HG03103 (cell line): ENCODE measurements at regions not wholly inside any gene's neighbourhood (a gene's known extent, or its start where the extent isn't known, plus 50 kb on each side); places are given as distances from the start of the nearest gene placed in this dataset.
"Not testable (repeated sequence)": the region's sequence is repeated elsewhere in the genome, so short reads cannot be mapped to it uniquely, and the experiment has no call there.

Experiments
- ATAC-seq: cut with Tn5 transposase; IDR thresholded peaks from one replicate; pipeline ENCODE4 v1.9.1; 2021; ENCODE audit warnings: low read depth; ENCODE audit not compliant: unreplicated experiment

DNA sequence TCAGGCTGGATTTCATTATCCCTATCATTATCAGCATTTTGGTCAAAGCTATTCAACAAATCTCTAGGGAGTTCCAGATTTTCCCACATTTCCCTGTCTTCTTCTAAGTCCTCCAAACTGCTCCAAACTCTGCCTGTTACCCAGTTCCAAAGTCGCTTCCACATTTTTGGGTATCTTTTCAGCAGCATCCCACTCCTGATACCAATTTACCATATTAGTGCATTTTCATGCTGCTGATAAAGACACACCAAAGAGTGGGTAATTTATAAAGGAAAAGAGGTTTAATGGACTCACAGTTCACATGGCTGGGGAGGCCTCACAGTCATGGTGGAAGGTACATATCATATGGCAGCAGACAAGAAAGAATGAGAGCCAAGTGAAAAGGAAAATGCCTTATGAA lies 132.8 kb upstream of the SLC7A11 start:
- ATAC-seq, result no peak

DNA sequence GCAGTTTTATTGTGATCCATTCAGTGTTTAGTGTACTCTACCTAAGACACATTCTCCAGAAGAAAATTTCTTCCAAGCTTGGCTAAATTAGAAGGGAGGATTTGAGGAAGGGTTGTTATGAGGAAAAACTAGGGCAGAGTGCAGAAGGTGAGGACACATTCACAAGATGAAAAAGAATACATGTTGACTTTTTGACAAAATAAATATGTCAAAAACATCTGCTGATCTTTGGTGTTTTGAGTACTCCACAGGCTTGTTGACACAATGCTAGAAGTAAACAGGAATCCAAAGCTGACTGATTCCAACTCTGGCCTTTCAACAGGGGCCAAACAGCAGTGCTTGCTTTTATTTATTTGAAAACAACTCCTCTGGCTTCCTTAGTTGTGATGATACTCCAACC lies 125.8 kb upstream of the SLC7A11 start:
- ATAC-seq, result no peak

DNA sequence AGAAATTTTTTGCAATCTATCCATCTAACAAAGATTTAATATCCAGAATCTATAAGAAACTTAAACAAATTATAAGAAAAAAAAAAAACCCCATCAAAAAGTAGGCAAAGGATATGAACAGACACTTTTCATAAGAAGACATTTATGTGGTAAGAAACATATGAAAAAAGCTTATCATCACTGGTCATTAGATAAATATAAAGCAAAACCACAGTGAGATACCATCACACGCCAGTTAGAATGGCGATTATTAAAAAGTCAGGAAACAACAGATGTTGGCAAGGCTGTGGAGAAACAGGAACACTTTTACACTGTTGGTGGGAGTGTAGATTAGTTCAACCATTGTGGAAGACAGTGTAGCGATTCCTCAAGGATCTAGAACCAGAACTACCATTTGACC lies 110.3 kb upstream of the SLC7A11 start:
- not testable (repeated sequence) for ATAC-seq

DNA sequence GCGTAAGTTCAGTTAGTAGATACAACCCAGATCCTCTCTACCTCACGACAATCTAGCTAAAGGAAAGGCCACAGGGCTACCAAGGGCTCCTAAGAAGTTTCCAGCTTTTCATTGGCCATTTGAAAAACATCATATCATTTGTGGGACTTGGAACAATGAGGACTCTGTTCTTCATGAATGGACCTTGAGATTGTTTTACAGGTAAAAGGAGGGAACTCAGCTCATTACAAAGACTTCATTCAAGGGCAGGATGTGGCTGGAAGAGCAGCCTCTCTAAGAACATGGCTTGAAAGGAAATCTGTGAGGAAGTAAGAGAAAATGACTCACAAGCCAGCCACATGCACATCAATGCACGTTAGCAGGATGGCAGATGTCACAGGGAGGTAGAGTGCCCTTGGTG lies 105.9 kb upstream of the SLC7A11 start:
- peak; percentile 59 for ATAC-seq

DNA sequence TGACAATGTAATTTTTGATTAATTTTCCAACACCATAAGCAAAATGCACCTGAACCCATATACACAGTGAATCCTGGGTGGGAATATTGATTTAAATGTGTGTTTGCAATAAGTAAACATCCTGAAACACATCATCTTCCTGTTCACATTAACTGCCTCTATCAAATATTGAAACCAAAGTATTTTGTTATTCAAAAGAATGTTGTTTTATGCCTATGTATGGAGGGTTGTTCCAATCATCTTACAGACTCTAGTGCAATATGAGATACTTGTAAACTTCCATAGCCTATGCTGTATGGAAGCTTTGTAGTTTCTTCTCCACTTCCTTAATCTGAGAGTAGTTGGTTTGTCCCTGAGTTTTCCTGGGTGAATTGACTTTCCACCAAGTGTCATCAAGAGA lies 105.4 kb upstream of the SLC7A11 start:
- ATAC-seq, result no peak

DNA sequence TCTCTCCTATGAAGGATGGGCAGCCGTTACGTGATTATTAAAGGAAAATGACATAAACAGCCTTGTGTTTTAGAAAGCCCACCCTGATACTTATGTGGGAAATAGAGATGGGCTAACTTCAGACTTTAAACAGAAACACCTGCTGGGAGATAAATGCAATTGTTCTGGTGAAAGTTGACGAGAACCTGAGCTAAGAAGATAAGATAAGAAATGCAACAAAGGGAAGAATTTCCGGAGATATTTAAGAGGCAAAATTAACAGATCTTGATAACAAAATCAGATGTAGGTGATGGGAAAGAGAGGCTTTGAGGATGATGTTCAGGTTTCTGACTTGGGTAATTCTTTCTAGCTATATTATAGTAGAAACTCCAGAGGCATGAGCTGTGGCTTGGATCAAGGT lies 102.7 kb upstream of the SLC7A11 start:
- ATAC-seq, result no peak

DNA sequence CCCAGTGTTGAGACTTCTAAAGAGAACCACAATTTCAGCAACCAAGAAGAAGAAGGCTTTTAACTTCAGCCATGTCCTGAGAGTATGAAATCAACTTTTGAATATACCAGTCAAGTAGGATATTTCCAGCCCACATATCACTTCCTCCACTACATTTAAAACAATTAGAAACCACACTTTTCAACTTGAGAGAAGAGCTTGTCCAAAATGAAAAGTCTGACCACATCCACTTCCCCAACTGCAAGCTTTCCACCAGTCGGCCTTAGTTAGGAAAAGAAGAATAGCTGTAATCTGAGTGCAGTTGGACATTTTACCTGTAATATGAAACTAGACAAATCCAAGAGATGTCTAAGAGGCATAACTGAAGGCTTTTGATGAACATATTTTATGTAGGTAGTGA lies 101.9 kb upstream of the SLC7A11 start:
- no peak for ATAC-seq

DNA sequence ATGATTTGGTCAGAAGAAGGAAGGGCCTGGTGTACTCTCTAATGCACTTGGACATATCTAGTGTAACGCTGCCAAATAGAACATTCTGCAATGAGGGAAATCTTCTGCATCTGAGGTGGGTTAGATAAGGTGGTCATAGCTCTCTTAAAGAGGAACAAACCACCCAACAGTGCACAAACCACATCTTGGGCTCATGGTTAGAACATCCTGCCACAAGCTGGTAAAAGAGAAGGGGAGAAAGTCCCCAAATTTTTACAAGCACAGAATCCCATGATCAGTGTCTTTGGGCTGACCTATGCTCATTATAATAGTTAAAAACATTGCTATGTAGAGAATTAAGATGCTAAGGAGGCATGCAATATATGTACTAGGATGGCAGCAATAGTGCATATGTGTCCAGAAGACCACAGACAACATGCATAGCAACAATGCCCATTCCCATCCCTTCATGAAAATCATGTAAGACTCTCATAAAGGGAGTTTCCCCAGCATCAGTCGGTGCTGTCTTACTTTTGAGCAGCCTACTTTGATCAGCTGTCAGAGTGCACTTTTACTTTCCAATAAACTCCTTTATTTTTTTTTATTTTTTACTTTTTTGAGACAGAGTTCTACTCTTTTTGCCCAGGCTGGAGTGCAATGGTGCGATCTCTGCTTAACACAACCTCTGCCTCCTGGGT lies 99.7 kb upstream of the SLC7A11 start:
- ATAC-seq, result peak; percentile 48

DNA sequence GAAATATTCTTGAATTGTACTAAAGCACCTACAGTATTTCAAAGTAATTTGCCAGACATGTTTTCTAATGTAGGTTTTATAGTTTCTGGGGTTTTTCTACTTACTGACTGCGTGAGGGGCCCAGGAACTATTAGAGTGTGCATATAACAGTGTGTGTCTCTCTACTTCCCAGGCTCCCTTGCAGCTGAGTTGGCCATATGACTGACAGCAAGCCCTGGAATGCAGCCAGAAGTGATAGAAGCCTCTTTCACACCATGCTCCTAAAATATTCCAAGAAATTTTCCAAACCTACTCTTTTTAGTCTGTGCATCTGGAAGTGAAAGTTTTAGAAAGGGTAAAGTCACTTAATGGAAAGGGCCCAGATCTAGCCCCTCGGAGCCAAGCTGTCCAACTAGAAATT lies 96.7 kb upstream of the SLC7A11 start:
- ATAC-seq, result no peak

DNA sequence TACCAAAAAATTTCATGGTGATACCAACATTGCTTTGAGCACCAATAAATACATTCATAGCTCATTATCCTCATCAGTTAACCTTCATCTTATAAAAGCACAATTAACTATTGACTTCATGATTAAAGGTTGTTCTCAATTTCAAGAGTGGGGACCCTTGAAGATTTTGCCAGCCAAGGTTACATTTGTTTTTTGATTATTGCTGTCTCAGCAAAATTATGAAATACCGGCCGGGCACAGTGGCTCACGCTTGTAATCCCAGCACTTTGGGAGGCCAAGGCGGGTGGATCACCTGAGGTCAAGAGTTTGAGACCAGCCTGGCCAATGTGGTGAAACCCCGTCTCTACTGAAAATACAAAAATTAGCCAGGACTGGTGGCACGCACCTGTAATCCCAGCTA lies 96.1 kb upstream of the SLC7A11 start:
- ATAC-seq, result not testable (repeated sequence)

DNA sequence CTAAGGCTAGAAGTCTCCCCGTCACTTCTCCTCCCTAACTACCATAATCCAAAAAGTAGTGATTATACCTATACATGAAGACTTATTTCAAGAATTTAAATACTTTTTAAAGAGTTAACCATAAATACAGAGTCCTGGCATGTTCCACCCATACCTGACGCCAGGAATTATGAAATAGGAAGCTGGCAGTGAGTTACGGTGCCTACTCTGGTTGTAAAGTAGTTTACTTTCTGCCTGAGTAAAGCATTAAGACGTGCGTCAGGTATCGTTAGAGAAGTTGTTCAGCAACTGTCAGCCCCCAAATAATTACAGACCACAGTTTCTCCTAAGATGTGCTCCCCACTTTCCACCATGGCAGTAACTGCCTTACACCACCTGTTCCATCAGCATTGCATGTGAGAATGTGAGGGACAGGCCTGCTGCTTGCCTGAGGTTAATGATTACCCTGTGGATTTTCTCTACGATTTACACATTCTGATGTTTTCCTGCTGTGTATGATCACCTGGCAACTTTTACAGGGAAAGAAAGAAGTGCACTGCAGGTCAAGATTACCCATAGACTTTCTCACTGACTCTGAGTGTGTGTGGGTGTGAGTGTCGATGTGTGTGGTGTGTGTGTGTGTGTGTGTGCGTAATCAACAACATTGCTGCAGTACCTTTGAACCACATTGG lies 92.3 kb upstream of the SLC7A11 start:
- no peak for ATAC-seq

DNA sequence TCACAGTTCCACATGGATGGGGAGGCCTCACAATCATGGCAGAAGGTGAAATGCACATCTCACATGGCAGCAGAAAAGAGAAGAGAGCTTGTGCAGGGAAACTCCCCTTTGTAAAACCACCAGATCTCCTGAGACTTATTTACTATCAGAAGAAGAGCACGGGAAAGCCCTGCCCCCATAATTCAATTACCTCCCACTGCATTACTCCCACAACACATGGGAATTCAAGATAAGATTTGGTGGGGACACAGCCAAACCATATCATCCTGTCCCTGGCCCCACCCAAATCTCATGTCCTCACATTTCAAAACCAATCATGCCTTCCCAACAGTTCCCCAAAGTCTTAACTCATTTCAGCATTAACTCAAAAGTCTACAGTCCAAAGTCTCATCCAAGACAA lies 90.3 kb upstream of the SLC7A11 start:
- not testable (repeated sequence) for ATAC-seq

DNA sequence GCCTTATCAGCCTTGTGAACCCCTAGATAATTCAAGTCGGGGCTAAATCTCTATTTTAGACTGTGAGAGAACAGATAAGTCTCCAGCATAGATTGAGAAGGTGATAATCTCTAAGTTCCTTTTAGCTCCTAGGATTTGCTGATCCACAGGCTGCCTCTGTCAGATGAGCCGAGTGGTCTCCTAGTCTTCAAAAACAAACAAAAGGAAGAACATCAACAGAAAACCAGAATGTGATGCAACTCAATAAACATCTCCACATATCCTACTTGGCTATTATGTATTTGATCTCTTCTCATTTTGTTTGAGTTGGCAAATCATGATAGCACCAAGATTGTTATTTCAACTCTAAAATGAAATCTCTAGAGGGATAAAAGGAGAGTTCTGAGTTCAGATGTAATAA lies 88.4 kb upstream of the SLC7A11 start:
- no peak for ATAC-seq

DNA sequence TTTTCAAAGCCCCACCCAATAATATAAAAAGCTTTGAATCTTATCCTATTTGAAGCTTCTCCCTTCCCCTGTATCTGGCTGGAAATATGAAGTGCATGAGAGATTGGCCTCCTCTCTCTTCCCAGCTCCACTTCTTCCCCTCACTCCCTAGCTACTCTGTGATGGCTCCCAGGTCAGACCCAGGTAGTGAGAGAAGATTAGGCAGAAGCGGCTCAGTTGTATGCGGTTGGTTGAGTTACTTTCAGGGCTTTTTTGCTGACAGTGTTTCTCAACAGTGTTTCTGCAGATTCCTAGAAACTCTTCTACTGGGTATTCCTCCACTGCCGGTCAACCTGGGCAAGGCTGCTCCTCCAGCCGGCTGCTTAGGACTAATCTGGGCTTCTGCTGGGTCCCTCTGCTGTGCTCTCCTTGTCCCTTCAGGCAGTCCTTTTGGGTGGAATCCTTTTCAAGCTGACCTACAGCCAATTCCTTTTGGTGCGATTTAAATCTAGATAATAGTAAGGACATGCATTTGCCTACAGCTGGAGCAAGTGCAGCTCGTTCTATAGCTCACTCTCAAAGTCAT lies 87.4 kb upstream of the SLC7A11 start:
- ATAC-seq, result no peak

DNA sequence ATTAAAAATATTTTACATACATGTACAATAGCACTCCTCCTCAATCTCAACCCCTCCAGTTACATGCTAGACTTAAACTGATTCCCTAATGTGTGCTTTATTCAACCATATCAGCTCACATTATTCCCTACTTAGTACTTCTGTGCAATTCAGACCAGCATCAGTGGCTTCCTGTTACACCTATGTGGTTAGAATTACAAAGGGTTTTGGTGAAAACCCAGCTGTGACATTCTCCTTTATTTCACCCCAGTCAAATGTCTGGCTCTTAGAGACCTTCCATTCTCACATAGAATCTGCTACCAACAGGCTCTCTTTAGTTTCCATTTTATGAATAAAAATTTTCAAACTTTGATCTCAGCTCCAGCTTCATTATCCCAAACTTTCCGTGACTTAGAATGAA lies 85.2 kb upstream of the SLC7A11 start:
- no peak for ATAC-seq

DNA sequence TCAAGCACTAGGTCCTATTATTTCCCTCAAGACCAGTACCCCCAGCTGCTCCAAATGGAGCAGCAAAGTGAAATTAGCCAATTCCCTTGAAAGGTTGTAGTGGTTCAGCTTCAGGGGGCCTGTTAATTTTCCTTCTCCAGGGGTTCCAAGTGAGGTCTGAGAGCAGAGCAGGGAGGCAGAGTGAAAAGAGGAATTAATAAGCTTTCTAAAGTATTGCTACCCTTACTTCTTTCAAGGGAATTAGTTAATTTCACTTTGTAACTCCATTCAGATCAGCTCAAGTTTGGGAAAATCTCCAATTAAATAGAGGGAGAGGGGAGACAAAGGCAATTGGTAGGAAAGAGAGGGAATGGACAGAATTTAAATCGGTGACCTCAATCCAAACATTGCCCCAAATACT lies 78.7 kb upstream of the SLC7A11 start:
- ATAC-seq, result no peak

DNA sequence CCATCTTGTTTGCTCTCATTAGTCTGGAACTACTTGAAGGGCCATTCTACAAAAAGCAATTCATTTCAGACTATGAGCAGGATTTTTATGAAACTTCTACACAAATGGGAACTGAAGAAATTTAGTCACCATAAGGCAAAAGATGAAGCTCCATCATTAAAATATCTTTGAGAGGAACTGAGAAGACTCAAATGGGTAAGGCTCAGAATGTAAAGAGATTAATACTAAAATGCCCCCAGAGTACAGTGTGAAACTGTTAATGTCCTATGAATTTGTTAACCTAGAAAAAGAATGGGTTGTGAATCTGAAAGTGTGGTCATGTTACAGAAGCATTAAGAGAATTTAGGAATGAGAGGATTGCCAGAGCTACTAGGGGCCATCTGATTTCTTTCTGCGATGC lies 77.9 kb upstream of the SLC7A11 start:
- no peak for ATAC-seq

DNA sequence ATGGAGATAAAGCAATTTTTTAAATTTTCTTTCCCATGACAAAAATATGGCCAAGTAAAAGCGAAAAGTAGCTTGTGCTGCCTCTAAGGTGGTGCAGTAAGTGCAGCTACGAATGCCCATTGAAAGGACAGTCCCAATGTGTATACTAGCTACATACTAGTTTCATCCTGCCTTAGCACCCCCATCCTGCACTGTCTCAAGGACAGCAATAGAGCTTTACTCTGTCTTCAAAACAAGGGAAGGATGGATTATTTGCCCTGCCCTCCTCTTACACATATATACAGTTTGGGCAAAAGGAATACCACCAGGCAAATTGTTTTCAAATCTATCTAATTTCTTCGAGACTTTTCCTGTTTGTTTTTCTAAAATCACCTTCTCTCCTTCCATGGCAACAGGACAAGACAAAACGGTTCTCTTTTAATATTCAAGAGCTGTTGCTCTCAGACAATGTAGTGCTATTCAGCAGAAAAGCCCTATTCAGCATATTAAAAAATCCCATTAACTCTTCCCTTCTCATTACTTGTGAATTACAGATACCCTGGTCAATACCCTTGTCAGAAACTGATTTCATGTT lies 75.1 kb upstream of the SLC7A11 start:
- no peak for ATAC-seq

DNA sequence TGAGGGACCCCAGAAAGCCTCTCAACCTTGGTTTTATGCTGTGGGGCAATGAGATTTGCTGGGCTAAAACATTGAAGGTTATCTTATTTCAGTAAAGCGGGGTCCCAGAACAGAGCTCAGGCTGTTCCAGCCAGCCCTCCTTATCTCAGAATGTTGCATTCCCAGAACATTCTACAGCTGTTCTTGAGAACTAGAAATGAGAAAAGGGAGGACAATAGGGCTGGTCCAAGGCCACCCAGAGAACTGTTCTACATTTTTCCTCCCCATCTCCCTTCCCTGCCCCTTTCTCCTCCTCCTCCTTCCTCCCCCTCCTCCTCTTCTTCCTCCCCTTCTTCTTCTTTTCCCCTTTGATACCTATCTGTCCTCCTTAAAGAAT lies 70.4 kb upstream of the SLC7A11 start:
- ATAC-seq, result no peak

DNA sequence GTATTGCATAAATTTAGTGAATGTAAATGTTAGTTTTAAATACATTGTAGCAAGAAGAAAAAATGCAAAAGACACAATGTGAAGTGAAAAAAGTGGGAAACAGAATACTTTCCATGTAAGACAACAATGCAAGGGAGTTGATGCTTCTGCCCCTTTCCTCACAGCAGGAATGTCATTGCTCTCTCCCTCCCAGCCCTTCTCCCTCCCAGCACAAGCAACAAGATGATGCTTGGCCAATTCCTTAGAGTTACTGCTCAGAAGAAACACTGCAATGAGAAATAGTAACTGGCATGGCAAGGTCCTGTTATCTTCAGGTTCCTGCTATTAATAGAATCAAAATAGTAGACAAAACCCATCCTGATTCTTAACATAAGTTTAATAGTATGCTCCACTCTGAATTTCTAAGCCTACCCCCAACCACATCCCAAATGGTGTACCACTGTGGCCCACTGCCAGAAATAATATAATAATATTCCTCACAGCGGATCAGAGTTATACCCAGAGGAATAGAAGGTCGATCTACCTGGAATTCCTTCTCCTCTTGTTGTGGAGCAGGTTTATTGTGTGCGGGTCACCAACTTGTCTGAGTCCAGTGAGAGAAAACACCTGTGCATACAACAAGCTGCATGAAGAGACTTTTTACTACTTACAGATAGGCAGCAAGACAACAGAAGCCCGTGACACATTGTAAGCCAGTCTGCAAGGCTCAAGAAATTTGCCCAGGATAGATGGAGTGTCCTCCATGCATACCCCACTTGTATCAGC lies 69.8 kb upstream of the SLC7A11 start:
- no peak for ATAC-seq

DNA sequence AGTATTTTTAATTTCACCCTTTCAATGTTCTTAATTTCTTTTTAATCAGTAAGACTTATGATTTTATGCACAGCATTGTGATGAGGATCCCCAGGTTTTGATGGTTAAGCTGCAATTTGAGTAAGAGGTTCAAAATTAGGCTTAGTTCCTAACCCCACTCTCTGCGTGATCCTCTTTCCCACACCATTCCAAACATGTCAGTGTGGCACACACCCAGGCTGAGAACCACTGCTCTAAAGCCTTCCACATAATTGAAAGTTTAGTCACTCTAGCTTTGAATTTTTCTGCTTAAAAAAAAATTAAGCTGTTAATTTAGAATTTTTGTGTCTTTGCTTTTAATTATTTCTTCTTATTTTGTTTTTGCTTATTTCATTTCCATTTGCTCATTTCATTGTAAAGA lies 68.8 kb upstream of the SLC7A11 start:
- no peak for ATAC-seq
